ENCODE measurements at regions not wholly inside any gene's neighbourhood (a gene's known extent, or its start where the extent isn't known, plus 50 kb on each side); places are given as distances from the start of the nearest gene placed in this dataset.
A peak's percentile ranks its signal among the peaks of the same experiment; 100 is the strongest.

- Histone ChIP-seq H3K4me3 (no peak overlapping the region), H3K4me1 (no peaks in the 10 kb centered on the region), H3K27me3 (replicated peaks in 1 of 7) (no peaks in the 10 kb centered on the region), H3K27ac (no peak overlapping the region), H3K9me3 (peaks cover 0 to 14% (median 0%) of the 10 kb centered on the region in 8 donors), H3K36me3 (no peaks in the 10 kb centered on the region)
- intact Hi-C loops (cut with DNase I; ENCODE audit: low total_unique reads): no loop called here
- DNase-seq: no peak
- 80 to 87% (median 84%) methylated on average over 4 to 7 of the region's 7 CpGs for WGBS, 5 donors
- TF ChIP-seq, protein P1, sequence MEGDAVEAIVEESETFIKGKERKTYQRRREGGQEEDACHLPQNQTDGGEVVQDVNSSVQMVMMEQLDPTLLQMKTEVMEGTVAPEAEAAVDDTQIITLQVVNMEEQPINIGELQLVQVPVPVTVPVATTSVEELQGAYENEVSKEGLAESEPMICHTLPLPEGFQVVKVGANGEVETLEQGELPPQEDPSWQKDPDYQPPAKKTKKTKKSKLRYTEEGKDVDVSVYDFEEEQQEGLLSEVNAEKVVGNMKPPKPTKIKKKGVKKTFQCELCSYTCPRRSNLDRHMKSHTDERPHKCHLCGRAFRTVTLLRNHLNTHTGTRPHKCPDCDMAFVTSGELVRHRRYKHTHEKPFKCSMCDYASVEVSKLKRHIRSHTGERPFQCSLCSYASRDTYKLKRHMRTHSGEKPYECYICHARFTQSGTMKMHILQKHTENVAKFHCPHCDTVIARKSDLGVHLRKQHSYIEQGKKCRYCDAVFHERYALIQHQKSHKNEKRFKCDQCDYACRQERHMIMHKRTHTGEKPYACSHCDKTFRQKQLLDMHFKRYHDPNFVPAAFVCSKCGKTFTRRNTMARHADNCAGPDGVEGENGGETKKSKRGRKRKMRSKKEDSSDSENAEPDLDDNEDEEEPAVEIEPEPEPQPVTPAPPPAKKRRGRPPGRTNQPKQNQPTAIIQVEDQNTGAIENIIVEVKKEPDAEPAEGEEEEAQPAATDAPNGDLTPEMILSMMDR (IDR thresholded peaks at IDR 0.05 in 8 of 11, conservative IDR thresholded peaks at IDR 0.05 in 3 of 11): no peak
- TF ChIP-seq POLR2AphosphoS5 (IDR thresholded peaks at IDR 0.05) (no peak), POLR2A (IDR thresholded peaks at IDR 0.05) (no peak)
These were observed 550.1 kb downstream of the SLC6A15 start for GRCh38 chr12:84362552-84362897.

DNA sequence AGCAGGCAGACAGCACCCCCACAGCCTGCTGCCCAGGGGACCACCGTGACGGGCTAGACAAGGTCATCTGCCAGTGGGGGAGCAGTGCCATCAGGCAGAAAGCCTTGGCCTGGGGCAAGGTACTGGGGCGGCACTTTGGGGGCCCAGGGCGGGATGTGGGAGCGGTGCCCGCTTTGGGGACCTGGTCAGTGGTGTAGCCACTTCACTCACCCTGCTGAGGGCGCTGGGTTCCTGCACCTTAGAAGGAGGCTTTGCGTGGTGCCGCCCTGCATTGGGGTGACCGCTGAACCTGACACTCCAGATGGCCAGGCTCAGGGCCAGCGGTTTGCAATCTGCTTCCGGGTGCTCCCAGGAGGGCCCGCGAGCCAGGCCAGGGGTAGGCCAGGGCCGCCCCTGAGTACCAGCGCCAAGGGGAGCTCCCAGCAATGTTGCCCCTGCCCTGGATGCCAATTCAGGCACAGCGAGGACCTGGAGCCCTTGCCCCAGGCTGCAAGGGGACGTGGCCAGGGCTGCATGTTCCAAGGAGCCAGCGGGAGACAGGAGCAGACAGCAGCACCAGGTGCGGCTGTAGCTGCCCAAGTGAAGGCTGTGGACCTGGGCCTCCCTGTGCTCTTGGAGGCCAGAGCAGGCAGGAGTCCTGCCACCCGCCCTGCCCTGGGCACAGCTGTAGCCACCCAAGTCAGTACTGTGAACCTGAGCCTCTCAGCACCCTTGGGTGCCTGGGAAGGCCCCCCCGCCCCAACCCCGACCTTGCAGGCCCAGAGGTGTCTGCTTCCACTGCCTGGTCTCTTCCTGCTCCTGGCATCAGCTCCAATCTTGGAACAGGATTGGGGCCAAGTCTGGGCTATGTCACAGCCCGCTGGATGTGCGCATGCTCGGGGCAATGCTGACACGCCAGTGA, 550.7 kb downstream of the SLC6A15 start:
- 86 to 93% (median 88%) methylated on average over 17 to 27 of the region's 27 CpGs for WGBS, 5 donors

GRCh38 chr12:84357314-84357713, 555.3 kb downstream of the SLC6A15 start:
- H3K9me3 ChIP-seq: peaks cover 0 to 24% (median 0%) of the 10 kb centered on the region in 8 donors
- H3K27ac ChIP-seq: no peak overlapping the region
- DNase-seq: no peak
- H3K36me3 ChIP-seq: no peaks in the 10 kb centered on the region
- TF ChIP-seq POLR2A (IDR thresholded peaks at IDR 0.05) (no peak), POLR2AphosphoS5 (IDR thresholded peaks at IDR 0.05) (no peak)
- TF ChIP-seq, protein P1 (IDR thresholded peaks at IDR 0.05 in 8 of 11, conservative IDR thresholded peaks at IDR 0.05 in 3 of 11): no peak
- H3K27me3 ChIP-seq (replicated peaks in 1 of 7): no peaks in the 10 kb centered on the region
- intact Hi-C loops (cut with DNase I; ENCODE audit: low total_unique reads): no loop called here
- H3K4me1 ChIP-seq: no peaks in the 10 kb centered on the region
- H3K4me3 ChIP-seq: no peak overlapping the region
- WGBS, 5 donors: 88 to 97% (median 93%) methylated on average over 3 of the region's 3 CpGs

More for the DNA sequence above, 550.7 kb downstream of the SLC6A15 start:
- peaks cover 0 to 17% (median 0%) of the 10 kb centered on the region in 8 donors for H3K9me3 ChIP-seq
- intact Hi-C loops (cut with DNase I; ENCODE audit: low total_unique reads): no loop called here
- H3K36me3 ChIP-seq: no peaks in the 10 kb centered on the region
- H3K4me3 ChIP-seq: no peak overlapping the region
- TF ChIP-seq POLR2AphosphoS5 (IDR thresholded peaks at IDR 0.05): no peak
- TF ChIP-seq POLR2A (IDR thresholded peaks at IDR 0.05): no peak
- TF ChIP-seq, protein P1 (IDR thresholded peaks at IDR 0.05 in 8 of 11, conservative IDR thresholded peaks at IDR 0.05 in 3 of 11): no peak
- no peak overlapping the region for H3K27ac ChIP-seq
- H3K4me1 ChIP-seq: no peaks in the 10 kb centered on the region
- peak; percentile 62 for DNase-seq
- no peaks in the 10 kb centered on the region for H3K27me3 ChIP-seq (replicated peaks in 1 of 7)

GRCh38 chr12:84356224-84356623, 556.4 kb downstream of the SLC6A15 start:
- Histone ChIP-seq H3K36me3 (no peaks in the 10 kb centered on the region), H3K9me3 (peaks cover 0 to 15% (median 0%) of the 10 kb centered on the region in 8 donors), H3K4me3 (no peak overlapping the region), H3K4me1 (no peaks in the 10 kb centered on the region), H3K27ac (no peak overlapping the region), H3K27me3 (replicated peaks in 1 of 7) (no peaks in the 10 kb centered on the region)
- intact Hi-C loops (cut with DNase I; ENCODE audit: low total_unique reads): no loop called here
- WGBS, 5 donors: 75 to 91% (median 87%) methylated on average over 5 of the region's 5 CpGs
- DNase-seq: no peak
- TF ChIP-seq POLR2AphosphoS5 (IDR thresholded peaks at IDR 0.05) (no peak), POLR2A (IDR thresholded peaks at IDR 0.05) (no peak)
- TF ChIP-seq, protein P1 (IDR thresholded peaks at IDR 0.05 in 8 of 11, conservative IDR thresholded peaks at IDR 0.05 in 3 of 11): no peak

Data from spleen (tissue), 11 donors.